MM.1S (cell line): ENCODE measurements at regions not wholly inside any gene's neighbourhood (a gene's known extent, or its start where the extent isn't known, plus 50 kb on each side); places are given as distances from the start of the nearest gene placed in this dataset.
A peak's percentile ranks its signal among the peaks of the same experiment; 100 is the strongest.

Experiments used
- DNase-seq: peaks from one replicate; pipeline ENCODE4 v3.0.0-alpha.2; 2015
- H2AFZ ChIP-seq: fragments of 300-600 bp; sonication (generic); 2 replicates; pipeline ENCODE4 v1.6.0; 2016; ENCODE audit warnings: antibody characterized with exemption, low read length
- H3F3A ChIP-seq: fragments of 300-600 bp; sonication (generic); 2 replicates; pipeline ENCODE4 v1.6.1; 2016; ENCODE audit warnings: mild to moderate bottlenecking, antibody characterized with exemption, low read length, moderate library complexity, mixed read lengths; ENCODE audit not compliant: insufficient read depth
- H3K27ac ChIP-seq: fragments of 300-600 bp; sonication (generic); 2 replicates; pipeline ENCODE4 v1.5.1; 2016; ENCODE audit warnings: mild to moderate bottlenecking, low read length
- H3K27me3 ChIP-seq: fragments of 300-600 bp; sonication (generic); replicated peaks from 2 replicates; pipeline ENCODE4 v1.6.0; 2016; ENCODE audit warnings: low read length; ENCODE audit not compliant: insufficient read depth
- H3K36me3 ChIP-seq: fragments of 300-600 bp; sonication (generic); replicated peaks from 2 replicates; pipeline ENCODE4 v1.6.1; 2016; ENCODE audit warnings: mild to moderate bottlenecking, low read length, mixed read lengths; ENCODE audit not compliant: insufficient read depth
- H3K4me1 ChIP-seq: fragments of 300-600 bp; sonication (generic); 2 replicates; pipeline ENCODE4 v1.6.1; 2016; ENCODE audit warnings: low read length, mixed read lengths
- H3K4me2 ChIP-seq: fragments of 300-600 bp; sonication (generic); 2 replicates; pipeline ENCODE4 v1.6.0; 2016; ENCODE audit warnings: low read depth, low read length
- H3K4me3 ChIP-seq: fragments of 300-600 bp; sonication (generic); 2 replicates; pipeline ENCODE4 v1.5.1; 2016; ENCODE audit warnings: low read length, mixed read lengths
- H3K79me2 ChIP-seq: fragments of 300-600 bp; sonication (generic); 2 replicates; pipeline ENCODE4 v1.6.1; 2016; ENCODE audit warnings: mixed run types, low read length, mixed read lengths
- H3K9ac ChIP-seq: fragments of 300-600 bp; sonication (generic); 2 replicates; pipeline ENCODE4 v1.6.1; 2016; ENCODE audit warnings: low read length, mixed read lengths
- H3K9me2 ChIP-seq: fragments of 300-600 bp; sonication (generic); replicated peaks from 2 replicates; pipeline ENCODE4 v1.6.1; 2016; ENCODE audit warnings: mild to moderate bottlenecking, low read length, mixed read lengths; ENCODE audit not compliant: insufficient read depth
- H3K9me3 ChIP-seq: fragments of 300-600 bp; sonication (generic); replicated peaks from 2 replicates; pipeline ENCODE4 v1.6.1; 2016; ENCODE audit warnings: mild to moderate bottlenecking, low read length, mixed read lengths; ENCODE audit not compliant: insufficient read depth
- H4K20me1 ChIP-seq: fragments of 300-600 bp; sonication (generic); 2 replicates; pipeline ENCODE4 v1.6.1; 2016; ENCODE audit warnings: mild to moderate bottlenecking, low read length, moderate library complexity, mixed read lengths; ENCODE audit not compliant: insufficient read depth
- CTCF ChIP-seq: fragments of 300-600 bp; sonication (generic); IDR thresholded peaks from 2 replicates; pipeline ENCODE4 v1.5.1; 2016; ENCODE audit warnings: antibody characterized with exemption, low read length, mixed read lengths
- EZH2 ChIP-seq: fragments of 300-600 bp; sonication (generic); optimal IDR thresholded peaks from 2 replicates; pipeline ENCODE3; 2017; ENCODE audit warnings: low read depth, mild to moderate bottlenecking, antibody characterized with exemption, low read length, mixed read lengths
- EZH2phosphoT487 ChIP-seq: fragments of 300-600 bp; sonication (generic); IDR thresholded peaks from 2 replicates; pipeline ENCODE4 v1.6.1; 2018; ENCODE audit warnings: antibody characterized with exemption, low read length

GRCh38 chr13:30113551-30113950, 193.8 kb downstream of the KATNAL1 start:
- H3K9me2 ChIP-seq: no peaks in the 10 kb centered on the region
- no peak overlapping the region for H3K4me3 ChIP-seq

GRCh38 chr13:30112602-30113435, 194.5 kb downstream of the KATNAL1 start:
- H3K27me3 ChIP-seq: no peaks in the 10 kb centered on the region
- H3K4me2 ChIP-seq: peak overlapping the region; percentile 78
- peak; percentile 56 for DNase-seq
- H3K9ac ChIP-seq: no peak overlapping the region
- peak overlapping the region; percentile 46 for H3K4me3 ChIP-seq
- TF ChIP-seq CTCF: peak; percentile 84
- no peak for TF ChIP-seq EZH2phosphoT487
- no peaks in the 10 kb centered on the region for H3K36me3 ChIP-seq
- H3F3A ChIP-seq: no peaks in the 10 kb centered on the region
- no peak overlapping the region for H3K27ac ChIP-seq
- no peaks in the 10 kb centered on the region for H4K20me1 ChIP-seq
- no peaks in the 10 kb centered on the region for H3K9me3 ChIP-seq
- H3K79me2 ChIP-seq: no peaks in the 10 kb centered on the region
- H2AFZ ChIP-seq: peak overlapping the region; percentile 53
- H3K4me1 ChIP-seq: no peaks in the 10 kb centered on the region
- no peaks in the 10 kb centered on the region for H3K9me2 ChIP-seq

More at GRCh38 chr13:30113551-30113950, 193.8 kb downstream of the KATNAL1 start:
- H3K9me3 ChIP-seq: no peaks in the 10 kb centered on the region
- no peaks in the 10 kb centered on the region for H3K79me2 ChIP-seq
- no peaks in the 10 kb centered on the region for H3K27me3 ChIP-seq
- H3K36me3 ChIP-seq: no peaks in the 10 kb centered on the region
- no peaks in the 10 kb centered on the region for H3F3A ChIP-seq
- no peak for TF ChIP-seq EZH2phosphoT487
- no peak for TF ChIP-seq CTCF
- TF ChIP-seq EZH2: no peak
- H3K9ac ChIP-seq: no peak overlapping the region
- no peaks in the 10 kb centered on the region for H4K20me1 ChIP-seq
- no peak overlapping the region for H3K27ac ChIP-seq
- H3K4me2 ChIP-seq: no peak overlapping the region
- H3K4me1 ChIP-seq: no peaks in the 10 kb centered on the region
- no peak overlapping the region for H2AFZ ChIP-seq
- DNase-seq: no peak

- TF ChIP-seq EZH2 (no peak), CTCF (peak; percentile 34)
- Histone ChIP-seq H3K4me2 (no peak overlapping the region), H3K79me2 (no peaks in the 10 kb centered on the region), H3K4me3 (no peak overlapping the region), H3K4me1 (no peaks in the 10 kb centered on the region), H2AFZ (no peak overlapping the region), H3F3A (no peaks in the 10 kb centered on the region), H3K27me3 (no peaks in the 10 kb centered on the region), H3K9me3 (no peaks in the 10 kb centered on the region), H4K20me1 (no peaks in the 10 kb centered on the region), H3K9me2 (no peaks in the 10 kb centered on the region), H3K9ac (no peak overlapping the region), H3K27ac (no peak overlapping the region), H3K36me3 (no peaks in the 10 kb centered on the region)
- no peak for DNase-seq
Measured at GRCh38 chr13:30111810-30112209, 195.5 kb downstream of the KATNAL1 start.
